Nucleus accumbens (tissue), 56 donors: ENCODE measurements at regions not wholly inside any gene's neighbourhood (a gene's known extent, or its start where the extent isn't known, plus 50 kb on each side); places are given as distances from the start of the nearest gene placed in this dataset.

ENCODE experiments used
- DNase-seq, 56 donors: peaks; one replicate each; lab custom pipeline; 2025; lab: John Stamatoyannopoulos, UW

DNA sequence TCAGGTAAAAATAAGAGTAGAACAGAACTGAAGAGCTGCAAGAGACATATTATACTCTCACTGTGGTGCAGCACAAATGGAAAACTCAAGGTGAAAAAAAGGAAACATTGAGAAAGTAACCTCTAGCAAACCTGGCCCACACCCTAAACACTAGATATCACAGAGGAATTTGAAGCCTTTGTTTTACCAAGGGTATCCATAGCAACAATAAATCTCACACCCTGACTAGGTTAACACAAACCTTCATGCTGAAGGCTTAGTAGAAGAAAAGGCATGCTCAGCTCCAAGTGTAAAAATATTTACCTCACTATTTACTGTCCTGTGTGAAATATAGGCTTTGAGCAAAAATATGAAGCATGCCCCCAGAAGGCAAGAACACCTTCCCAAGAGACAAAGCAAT is 61.9 kb upstream of the TAB3 start:
- no peak for DNase-seq

DNA sequence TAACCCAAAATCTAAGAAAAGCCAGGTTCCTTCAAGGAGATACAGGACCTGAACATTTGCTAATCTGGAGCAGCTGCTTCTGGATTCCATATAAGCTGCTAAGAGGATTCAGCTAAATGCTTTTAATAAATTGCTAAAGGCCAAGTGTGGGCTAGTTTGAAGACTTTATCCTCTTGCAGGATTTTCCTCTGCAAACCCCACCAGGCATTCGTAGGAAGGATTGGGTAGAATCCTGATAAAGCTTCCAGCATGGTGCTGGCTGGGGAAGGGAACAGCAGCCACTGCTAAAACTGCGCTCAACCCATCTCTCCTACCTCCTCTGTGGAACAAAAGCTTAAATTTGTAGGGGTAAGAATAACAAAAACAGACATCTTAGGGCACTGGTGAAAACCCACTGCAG is 61.3 kb upstream of the TAB3 start:
- no peak for DNase-seq

DNA sequence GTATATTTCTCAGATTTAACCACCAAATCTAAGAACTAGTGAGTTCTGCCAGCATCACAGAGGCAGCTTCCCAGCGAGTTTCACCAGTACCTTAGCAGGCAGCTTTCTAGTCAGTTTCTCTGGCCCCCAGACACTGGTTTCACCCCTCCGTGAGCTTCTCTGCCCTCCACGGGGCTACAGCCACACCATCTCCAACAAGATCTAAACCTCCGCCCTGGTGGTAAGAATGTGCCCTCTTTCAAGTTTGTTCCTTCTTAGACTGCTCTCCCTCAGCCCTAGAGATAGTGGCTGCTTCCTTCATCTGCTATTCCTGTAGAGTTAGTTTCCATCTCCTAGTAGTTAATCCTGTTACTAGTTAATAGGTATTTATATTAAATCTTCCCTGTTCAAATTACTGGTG is 60.5 kb upstream of the TAB3 start:
- no peak for DNase-seq

DNA sequence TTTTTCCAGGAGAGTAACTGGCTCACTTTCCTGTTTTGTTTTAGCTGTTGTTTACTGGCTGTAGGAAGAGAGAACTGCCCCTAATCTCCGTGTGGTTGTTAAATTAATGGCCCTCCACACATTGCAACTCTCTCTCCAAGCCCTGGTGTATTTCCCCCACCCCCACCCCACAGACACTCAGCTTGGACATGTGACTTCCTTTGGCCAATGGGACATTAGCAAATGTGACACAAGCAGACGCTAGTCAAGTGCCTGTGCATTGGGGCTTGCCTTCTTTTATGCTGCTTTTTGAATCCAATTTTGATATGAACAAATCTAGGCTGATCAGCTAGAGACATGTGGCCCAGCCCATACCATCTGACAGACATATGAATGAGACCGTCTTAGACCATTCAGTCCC is 59.6 kb upstream of the TAB3 start:
- DNase-seq = no peak

DNA sequence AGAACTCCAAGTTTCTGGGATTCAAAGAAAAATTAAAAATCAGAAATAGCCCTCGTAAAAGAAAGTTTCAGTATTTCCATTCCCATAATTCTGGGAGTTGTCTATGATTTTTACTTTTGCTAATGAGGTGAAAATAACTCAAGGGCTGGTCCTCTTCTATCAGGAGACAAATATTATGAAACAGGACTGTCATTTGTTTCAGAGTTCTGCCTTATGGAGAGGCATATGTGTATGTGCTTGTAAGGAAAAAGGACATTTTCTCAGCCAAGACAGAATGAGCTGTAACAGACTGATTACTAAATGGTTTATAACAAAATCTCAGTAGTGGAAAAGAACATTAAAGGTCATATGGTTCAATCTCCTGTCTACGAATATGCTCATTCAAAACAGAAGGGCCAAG is 59.0 kb upstream of the TAB3 start:
- DNase-seq = no peak

DNA sequence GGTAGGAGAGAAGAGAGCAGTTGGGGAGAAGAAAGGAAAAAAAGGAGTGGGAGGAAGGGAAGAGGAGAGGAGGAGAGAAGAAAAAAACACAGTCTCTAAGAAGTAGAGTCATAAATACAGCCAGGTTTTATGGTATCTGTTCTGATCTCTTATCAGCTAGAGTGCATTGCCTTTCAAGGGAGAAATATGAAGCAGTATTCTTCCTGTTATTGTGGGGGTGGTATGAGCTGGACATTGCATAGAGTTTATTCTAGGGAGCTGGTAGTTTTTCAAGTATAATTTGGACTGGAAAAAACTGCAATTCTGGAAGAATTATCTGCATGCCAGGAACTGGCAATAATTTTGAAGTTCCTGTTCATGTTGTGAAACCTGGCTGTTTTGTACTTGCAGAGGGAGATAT is 54.9 kb upstream of the TAB3 start:
- DNase-seq = no peak

DNA sequence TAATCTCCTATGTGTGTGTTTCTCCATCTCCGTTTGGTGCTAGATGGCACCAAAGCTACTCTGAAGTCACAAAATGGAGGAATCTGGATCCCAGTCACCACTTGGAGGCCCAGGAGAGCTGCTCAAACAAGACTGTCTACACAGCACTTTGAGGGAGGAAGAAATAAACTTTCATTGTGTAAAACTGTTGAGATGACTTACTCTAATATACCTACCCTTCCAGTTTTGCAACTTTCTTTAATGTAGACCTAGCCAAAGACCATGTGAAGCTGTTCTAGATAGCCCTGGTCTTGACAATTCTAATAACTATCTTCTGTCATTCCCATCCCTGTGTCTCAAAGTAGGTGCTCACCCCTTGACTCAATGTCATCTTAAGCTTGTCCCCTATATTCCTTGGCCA is 52.8 kb upstream of the TAB3 start:
- no peak for DNase-seq

DNA sequence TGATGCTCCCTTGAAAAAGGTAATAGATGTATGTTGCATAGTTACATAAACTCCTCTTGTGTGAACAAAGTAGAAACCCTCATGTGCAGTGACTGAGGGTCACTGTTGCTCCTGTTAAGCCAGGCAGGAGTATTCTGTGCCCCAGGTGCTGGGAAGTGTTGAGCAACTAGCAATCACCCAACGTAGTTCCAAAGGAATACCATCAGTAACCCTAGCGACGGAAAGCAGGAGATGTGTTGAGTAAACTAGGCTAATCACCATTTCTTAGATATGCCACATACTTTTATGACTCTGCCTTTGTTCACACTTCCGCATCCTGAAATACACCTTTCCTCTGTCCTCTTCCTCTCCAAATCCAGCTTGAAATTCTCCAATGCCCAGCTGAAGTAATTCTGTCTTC is 50.9 kb upstream of the TAB3 start:
- DNase-seq = no peak
